Limb (tissue), 2 donors: ENCODE measurements at regions not wholly inside any gene's neighbourhood (a gene's known extent, or its start where the extent isn't known, plus 50 kb on each side); places are given as distances from the start of the nearest gene placed in this dataset.

Source experiments
- DNase-seq, 2 donors: peaks; one replicate each; pipeline ENCODE4 v3.0.0-alpha.2; 2016; ENCODE audit errors: extremely low spot score in 2 of 2

GRCh38 chr7:131012477-131013031 is 278.5 kb upstream of the KLF14 start:
- no peak for DNase-seq

DNA sequence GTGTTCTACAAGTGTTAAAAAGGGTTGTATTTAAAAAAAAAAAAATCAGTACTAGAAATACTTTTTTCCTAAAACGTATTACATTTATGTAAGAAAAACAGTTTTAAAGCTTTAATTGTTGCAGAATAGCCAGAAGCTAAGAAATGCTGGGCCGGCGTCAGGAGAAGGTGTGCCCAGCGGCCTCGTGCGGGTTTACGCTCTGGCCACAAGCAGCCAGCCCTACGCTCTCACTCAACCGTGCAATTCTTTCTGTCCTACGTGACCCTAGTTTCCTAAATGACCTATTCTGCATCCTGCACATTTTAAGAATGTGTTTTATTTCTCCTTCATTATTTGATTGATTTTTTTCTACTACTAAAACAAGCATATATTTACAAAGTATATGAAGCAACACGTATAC is 279.7 kb upstream of the KLF14 start:
- DNase-seq: no peak

GRCh38 chr7:131014906-131015656 is 281.1 kb upstream of the KLF14 start:
- no peak for DNase-seq

- no peak for DNase-seq
Observed at GRCh38 chr7:131015657-131015958, 281.6 kb upstream of the KLF14 start.

DNA sequence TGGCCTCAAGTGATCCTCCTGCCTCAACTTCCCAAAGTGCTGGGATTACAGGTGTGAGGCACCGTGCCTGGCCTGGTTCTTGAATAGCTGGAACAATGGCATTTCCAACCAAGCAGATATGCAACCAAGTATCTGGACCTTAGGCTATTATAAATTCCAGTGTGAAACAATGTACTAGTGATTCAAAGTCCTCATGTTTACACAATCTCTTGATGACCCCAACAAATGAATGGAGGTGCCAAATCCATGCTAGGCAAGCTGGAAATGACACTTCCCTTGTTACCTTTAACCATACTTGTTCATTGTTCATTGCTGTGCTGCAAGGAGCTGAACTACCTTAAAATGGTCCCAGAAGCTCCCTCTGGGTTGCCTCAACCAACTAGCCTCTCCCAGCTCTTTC is 282.2 kb upstream of the KLF14 start:
- no peak for DNase-seq

- no peak for DNase-seq
Observed at GRCh38 chr7:131019351-131019750, 285.3 kb upstream of the KLF14 start.

GRCh38 chr7:131020759-131021261 is 286.8 kb upstream of the KLF14 start:
- DNase-seq: no peak

DNA sequence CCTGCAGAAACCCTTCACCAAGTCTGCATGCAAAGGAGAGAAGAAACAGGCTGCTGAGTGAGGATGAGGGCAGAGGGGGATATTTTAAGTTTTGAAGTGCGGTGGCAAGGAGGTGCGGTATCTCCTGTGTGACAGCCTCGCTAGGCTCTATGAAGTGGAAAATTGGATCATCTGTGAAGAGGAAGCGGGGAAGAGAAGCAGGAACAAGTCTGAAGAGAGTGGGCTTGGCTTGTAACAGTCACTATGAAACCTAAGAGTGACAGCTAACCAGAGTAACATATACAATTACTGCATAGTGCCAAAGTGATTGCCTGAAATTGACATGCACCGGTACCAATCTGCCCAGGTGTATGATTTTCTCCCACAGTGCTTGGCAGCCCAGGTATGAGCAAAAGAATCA is 287.5 kb upstream of the KLF14 start:
- DNase-seq: no peak

DNA sequence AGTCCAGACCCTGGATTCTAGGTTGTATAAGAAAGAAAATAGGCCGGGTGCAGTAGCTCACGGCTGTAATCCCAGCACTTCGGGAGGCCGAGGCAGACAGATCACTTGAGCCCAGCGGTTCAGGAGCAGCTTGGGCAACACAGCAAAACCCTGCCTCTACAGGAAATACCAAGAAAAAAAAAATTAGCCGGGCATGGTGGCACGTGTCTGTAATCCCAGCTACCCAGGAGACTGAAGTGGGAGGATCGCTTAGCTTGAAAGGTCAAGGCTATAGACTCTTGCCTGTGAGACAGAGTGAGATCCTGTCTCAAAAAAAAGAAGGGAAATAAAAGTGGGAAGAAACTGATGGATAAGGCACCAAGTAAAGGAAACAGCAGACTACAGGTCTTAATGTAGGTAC is 287.9 kb upstream of the KLF14 start:
- no peak for DNase-seq

- DNase-seq: no peak
Observed at GRCh38 chr7:131026297-131027000, 292.4 kb upstream of the KLF14 start.

DNA sequence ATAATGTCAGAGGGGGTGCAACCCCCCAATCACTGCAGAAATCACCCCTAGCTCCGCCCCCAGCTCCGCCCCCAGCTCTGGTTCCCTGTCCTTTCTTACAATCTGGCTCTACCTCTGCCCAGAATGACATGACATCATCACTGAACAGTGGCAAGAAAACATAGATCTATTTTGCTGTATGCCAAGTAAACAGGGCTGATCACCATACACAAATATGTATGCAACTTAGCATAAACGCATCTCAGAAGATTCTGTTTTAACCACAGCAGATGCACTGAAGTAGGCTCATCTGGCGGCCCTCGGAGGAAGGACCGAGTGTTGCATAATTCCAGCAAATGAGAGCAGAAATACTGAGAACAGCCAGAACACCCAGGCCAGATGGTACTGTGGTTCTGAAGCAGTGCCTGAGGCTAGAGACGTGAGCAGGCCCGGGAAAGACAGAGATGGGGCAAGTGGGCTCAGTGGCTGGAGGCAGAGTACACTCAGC is 293.3 kb upstream of the KLF14 start:
- DNase-seq: no peak

DNA sequence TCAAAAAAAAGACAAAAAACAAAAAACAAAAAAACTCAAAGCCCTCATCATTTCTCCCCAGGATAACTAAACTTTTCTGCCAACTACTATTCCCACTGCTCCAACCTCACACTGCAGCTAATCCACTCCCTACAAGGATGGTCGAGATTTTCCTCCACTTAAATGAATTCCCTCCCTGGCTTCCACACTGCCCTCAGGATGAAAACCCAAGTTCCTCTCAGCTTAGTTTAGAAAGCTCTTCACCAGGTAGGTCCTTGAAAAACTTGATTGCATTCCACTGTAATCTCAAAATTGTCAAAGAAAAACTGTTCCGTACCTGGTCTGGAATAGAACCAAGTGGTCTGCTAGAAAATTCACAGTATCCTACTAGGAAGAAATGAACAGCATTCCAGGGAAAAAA is 294.3 kb upstream of the KLF14 start:
- no peak for DNase-seq

GRCh38 chr7:131029002-131029401 is 295.0 kb upstream of the KLF14 start:
- DNase-seq: no peak

DNA sequence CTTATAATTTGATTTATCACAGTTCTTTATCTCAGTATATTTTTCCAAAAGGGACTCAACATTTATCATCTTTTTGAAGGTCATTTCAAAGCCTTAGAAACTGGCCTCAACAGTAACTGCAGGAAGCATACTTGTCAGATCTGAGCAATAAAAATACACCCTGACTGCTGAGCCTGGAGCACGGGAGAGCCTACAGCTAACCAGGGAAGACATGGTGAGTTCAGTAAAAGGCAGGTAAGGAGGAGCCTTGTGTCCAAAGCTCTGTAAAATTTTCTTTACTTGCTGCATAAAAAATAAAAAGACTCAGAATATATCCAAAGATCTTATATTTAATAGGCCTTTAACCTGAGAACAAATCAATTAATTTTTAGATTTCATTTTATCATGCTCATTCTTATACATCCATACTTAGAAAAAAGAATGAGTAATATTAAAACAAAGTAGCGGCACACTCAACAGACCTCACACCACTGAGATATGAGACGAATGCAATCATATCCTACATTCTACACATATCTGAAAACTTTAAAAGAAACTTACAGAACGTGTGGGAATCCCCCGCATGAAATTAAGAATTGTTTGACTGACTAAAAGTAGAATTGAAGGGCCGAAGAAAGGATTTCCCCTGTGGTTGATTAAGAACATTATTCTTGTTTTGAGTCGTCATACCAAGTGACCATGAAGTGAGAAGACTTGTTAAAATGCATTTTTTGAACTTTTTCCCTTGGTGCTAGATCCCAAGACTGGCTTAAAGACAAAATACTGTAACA is 296.4 kb upstream of the MKLN1 start:
- no peak for DNase-seq

DNA sequence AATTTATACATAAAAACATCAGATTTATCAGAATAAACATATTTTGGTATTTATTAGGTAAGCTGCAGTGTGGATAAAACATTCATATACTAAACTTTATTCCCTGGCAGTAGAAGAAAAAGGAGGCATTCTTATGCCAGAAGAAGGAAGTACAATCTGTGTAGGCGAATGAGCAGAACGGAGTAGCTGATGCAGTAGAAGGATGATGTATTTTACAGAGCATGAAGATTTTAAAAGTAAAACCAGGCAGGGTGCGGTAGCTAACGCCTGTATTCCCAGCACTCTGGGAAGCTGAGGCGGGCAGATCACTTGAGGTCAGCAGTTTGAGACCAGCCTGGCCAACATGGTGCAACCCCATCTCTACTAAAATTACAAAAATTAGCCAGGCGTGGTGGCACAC is 294.9 kb upstream of the MKLN1 start:
- DNase-seq: no peak

DNA sequence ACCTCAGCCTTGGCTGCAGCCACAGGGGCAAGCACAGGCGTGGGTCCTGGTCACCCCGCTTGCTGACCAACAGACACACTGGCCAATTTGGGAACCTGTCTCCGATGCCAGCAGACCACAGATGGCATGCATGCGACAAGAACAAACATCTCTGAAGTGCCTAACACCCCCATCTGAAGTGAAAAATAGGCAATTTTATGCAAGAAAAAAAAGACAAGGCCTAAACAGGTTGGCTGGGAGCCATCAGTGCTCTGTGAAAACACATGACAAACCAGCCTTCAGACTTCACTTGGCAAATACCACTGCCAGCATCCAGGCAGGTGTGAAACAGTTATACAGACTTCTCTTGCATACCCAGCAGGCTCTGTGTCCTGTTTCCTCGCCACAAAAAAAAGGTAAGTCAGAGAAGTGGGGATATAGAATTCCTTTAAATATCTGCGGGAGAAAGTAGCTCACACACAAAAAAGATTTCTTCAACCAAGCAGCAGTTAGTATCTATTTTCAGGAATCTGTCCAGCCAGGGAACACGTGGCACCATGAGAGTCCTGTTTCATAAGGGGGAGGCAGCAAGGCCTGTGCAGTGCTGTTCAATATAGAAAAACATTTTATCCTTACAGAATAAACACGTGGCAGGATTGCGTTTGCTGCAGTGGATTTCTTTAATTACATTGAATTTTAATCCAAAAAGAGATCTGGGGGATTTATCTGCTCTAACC is 293.4 kb upstream of the MKLN1 start:
- no peak for DNase-seq

DNA sequence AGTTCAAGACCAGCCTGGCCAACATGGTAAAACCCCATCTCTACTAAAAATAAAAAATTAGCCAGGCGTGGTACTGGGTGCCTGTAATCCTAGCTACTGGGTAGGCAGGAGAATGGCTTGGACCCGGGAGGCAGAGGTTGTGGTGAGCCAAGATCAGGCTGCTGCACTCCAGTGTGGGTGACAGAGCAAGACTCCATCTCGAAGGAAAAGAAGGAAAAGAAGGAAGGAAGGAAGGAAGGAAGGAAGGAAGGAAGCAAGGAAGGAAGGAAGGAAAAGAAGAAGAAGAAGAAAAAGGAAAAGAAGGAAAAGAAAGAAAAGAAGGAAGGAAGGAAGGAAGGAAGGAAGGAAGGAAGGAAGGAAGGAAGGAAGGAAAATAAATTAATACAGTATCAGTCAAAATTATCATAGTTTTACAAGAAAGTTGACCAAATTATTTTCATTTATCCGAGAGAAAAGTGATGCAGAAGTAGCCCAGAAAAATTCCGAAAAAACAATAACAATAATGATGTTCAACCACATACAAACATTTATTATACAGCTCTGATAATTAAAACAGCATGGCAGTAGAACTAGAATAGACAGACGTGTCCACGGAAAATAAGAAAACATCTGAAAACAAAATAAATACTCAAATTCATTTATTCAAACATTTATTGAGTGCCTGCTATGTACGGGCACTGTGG is 292.4 kb upstream of the MKLN1 start:
- no peak for DNase-seq

DNA sequence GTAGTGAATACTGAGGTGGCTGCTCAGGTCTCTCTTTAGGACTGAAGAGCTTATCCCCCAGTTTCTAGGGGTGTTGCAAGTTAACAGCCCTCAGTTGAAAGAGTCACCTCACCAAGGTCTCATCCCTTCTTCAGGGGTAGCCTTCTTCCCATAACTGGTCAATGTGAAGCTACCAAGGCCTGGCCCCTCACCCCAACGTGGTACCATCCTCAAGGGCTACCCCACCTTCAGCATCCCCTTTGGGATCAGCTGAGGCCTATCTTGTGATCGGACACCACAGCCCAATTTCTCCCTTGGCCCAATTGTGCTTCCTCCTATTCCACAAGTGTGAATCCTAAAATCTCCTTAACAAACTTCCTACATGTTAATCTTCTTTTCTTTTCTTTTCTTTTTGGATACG is 289.5 kb upstream of the MKLN1 start:
- no peak for DNase-seq

DNA sequence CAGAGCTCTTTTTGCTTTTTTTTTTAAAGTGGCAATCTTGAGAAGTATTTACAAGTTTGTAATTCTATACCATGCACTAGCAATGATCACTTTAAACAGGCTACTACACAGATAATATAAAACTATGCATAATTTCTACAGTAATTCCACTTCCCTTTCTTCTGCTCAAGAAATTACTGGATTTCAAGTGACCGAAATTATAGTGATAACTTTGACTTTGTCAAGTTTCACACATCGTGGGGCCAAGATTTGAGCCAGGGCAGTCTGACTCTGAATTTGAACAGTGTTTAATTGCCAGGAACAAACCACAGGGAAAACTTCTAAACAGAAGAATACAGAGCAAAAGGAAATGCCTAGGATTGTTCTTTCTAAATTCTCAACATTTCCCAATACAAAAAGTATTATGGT is 288.3 kb upstream of the MKLN1 start:
- no peak for DNase-seq

DNA sequence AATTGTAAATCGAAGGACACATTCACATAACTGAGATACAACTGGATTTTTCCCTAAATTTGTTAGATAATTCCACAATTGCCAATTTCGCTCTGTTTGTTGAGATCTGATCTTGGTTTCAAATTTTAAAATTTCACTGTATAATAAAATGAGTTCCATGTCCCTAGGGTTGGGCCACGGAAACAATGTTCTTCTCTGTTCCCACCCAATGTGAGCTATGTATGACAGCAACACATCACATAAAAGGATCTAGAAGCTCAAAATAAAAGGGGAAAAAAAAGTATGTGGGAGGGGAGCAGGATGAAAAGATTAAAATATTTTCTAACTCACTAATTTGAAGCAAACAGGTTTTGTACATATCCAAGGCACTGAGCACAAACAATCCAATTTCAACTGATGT is 287.8 kb upstream of the MKLN1 start:
- DNase-seq: no peak

GRCh38 chr7:131040467-131040932 is 287.2 kb upstream of the MKLN1 start:
- peak; percentile 54 to 79 for DNase-seq
